CD4-positive, alpha-beta T cell (primary cell): ENCODE measurements at regions not wholly inside any gene's neighbourhood (a gene's known extent, or its start where the extent isn't known, plus 50 kb on each side); places are given as distances from the start of the nearest gene placed in this dataset.
A peak's percentile ranks its signal among the peaks of the same experiment; 100 is the strongest.

Experiments used
- ATAC-seq: fragments of 200-7000 bp; cut with Tn5 transposase; one replicate; pipeline ENCODE4 v1.10.0; 2022; ENCODE audit warnings: mild to moderate bottlenecking; ENCODE audit not compliant: poor library complexity
- CTCF ChIA-PET: fragments of 350-600 bp; sonication (Branson Sonifier 250); formaldehyde crosslinking; loops from one replicate; lab custom pipeline; 2021; ENCODE audit warnings: antibody characterized with exemption, inconsistent platforms; lab: Charles Lee
- POLR2A ChIA-PET: fragments of 350-600 bp; sonication (Branson Sonifier 250); formaldehyde crosslinking; loops from one replicate; lab custom pipeline; 2021; ENCODE audit warnings: antibody characterized with exemption, inconsistent platforms; lab: Charles Lee
- DNase-seq, 14 experiments: peaks; one replicate each; pipeline ENCODE4 v3.0.0-alpha.2; 2013 to 2020; ENCODE audit warnings: mixed read lengths in 2 of 14
- H3K27ac ChIP-seq, 2 donors: one replicate each; pipeline versions ENCODE4 v1.5.1 to v1.7.0; 2013; ENCODE audit warnings: low read length in 2 of 2, low read depth in 1 of 2, mild to moderate bottlenecking in 1 of 2
- H3K27me3 ChIP-seq, 2 experiments: 1 replicate in 1 of 2; 2 replicates in 1 of 2; pipeline versions ENCODE4 v1.6.1 to v1.7.0; 2013; ENCODE audit warnings: low read length in 2 of 2, control low read depth in 1 of 2, mild to moderate bottlenecking in 1 of 2, moderate library complexity in 1 of 2; ENCODE audit not compliant: insufficient read depth in 2 of 2, control insufficient read depth in 1 of 2
- H3K36me3 ChIP-seq: one replicate; pipeline ENCODE4 v1.6.1; 2013; ENCODE audit warnings: low read length, control low read depth; ENCODE audit not compliant: insufficient read depth
- H3K4me1 ChIP-seq: one replicate; pipeline ENCODE4 v1.6.1; 2013; ENCODE audit warnings: low read length, control low read depth; ENCODE audit not compliant: insufficient read depth
- H3K4me3 ChIP-seq: one replicate; pipeline ENCODE4 v1.5.1; 2013; ENCODE audit warnings: mild to moderate bottlenecking, low read length, moderate library complexity
- H3K9me3 ChIP-seq, 2 experiments: 1 replicate in 1 of 2; 2 replicates in 1 of 2; pipeline versions ENCODE4 v1.6.1 to v1.7.0; 2013; ENCODE audit warnings: low read length in 2 of 2, mild to moderate bottlenecking in 2 of 2, control low read depth in 1 of 2, moderate library complexity in 1 of 2; ENCODE audit not compliant: control insufficient read depth in 1 of 2, insufficient read depth in 1 of 2
- H3K27ac Mint-ChIP-seq: one replicate; pipeline ENCODE4 v1.8.0; 2020; ENCODE audit warnings: mixed read lengths
- H3K27me3 Mint-ChIP-seq: one replicate; pipeline ENCODE4 v1.8.0; 2021; ENCODE audit warnings: mixed read lengths
- H3K36me3 Mint-ChIP-seq: one replicate; pipeline ENCODE4 v1.8.0; 2021; ENCODE audit warnings: low read depth, mixed read lengths
- H3K4me1 Mint-ChIP-seq: one replicate; pipeline ENCODE4 v1.8.0; 2021; ENCODE audit warnings: low read depth, mixed read lengths
- H3K4me3 Mint-ChIP-seq: one replicate; pipeline ENCODE4 v1.8.0; 2020; ENCODE audit warnings: mild to moderate bottlenecking, mixed read lengths
- H3K9me3 Mint-ChIP-seq: one replicate; pipeline ENCODE4 v1.8.0; 2020; ENCODE audit warnings: mixed read lengths
- CTCF ChIP-seq: fragments of 200-600 bp; IDR thresholded peaks from one replicate; pipeline ENCODE4 v1.8.0; 2022; ENCODE audit warnings: antibody characterized with exemption, mild to moderate bottlenecking
- intact Hi-C, 2 experiments: fragments of 100-400 bp; cut with DNase I in 1 of 2; cut with micrococcal nuclease in 1 of 2; formaldehyde crosslinking; loops; one replicate each; pipeline versions ENCODE4 v1.15.1 to v1.9.0; 2023 to 2025; cut with DNase I, micrococcal nuclease

GRCh38 chrX:39304746-39305145, 503.5 kb downstream of the MID1IP1 start:
- Mint-ChIP-seq H3K27ac (no peak overlapping the region), H3K4me3 (no peak overlapping the region), H3K4me1 (peaks cover 33% of the 10 kb centered on the region), H3K36me3 (peaks cover 6% of the 10 kb centered on the region), H3K27me3 (no peaks in the 10 kb centered on the region), H3K9me3 (no peaks in the 10 kb centered on the region)
- Histone ChIP-seq H3K27me3 (no peaks in the 10 kb centered on the region), H3K4me3 (no peak overlapping the region), H3K9me3 (peaks cover 5 to 8% of the 10 kb centered on the region in 2 experiments), H3K4me1 (peaks cover 24% of the 10 kb centered on the region), H3K27ac (no peak overlapping the region), H3K36me3 (no peaks in the 10 kb centered on the region)
- POLR2A ChIA-PET: no interaction called here
- no peak for DNase-seq
- intact Hi-C loops: no loop called here
- no peak for TF ChIP-seq CTCF
- no peak for ATAC-seq
- CTCF ChIA-PET: no interaction called here

- Mint-ChIP-seq H3K9me3 (no peaks in the 10 kb centered on the region), H3K4me3 (no peak overlapping the region), H3K4me1 (peaks cover 60% of the 10 kb centered on the region), H3K27ac (peak overlapping the region; percentile 99), H3K27me3 (no peaks in the 10 kb centered on the region), H3K36me3 (peaks cover 6% of the 10 kb centered on the region)
- intact Hi-C loops: no loop called here
- H3K9me3 ChIP-seq: peaks cover 5 to 8% of the 10 kb centered on the region in 2 experiments
- peaks cover 50% of the 10 kb centered on the region for H3K4me1 ChIP-seq
- no peaks in the 10 kb centered on the region for H3K27me3 ChIP-seq
- no peak overlapping the region for H3K27ac ChIP-seq
- no peak overlapping the region for H3K4me3 ChIP-seq
- ATAC-seq: no peak
- DNase-seq: no peak
- no peaks in the 10 kb centered on the region for H3K36me3 ChIP-seq
- no peak for TF ChIP-seq CTCF
- ChIA-PET POLR2A (interaction anchor here (0.5 to 4.8 kb wide), 2 partner anchors 13 to 45 kb away, joined by 3 to 27 read pairs; no protein-coding TSS in a partner anchor), CTCF (no interaction called here)
Observed at GRCh38 chrX:39307488-39307887, 506.2 kb downstream of the MID1IP1 start.

GRCh38 chrX:39308126-39308525, 506.9 kb downstream of the MID1IP1 start:
- ChIA-PET POLR2A (interaction anchor here (1.2 to 4.8 kb wide), 2 partner anchors 12 to 19 kb away, joined by 3 to 27 read pairs; no protein-coding TSS in a partner anchor), CTCF (interaction anchor here (1.3 kb wide), 1 partner anchor 47 kb away, joined by 3 read pairs; no protein-coding TSS in a partner anchor)
- Mint-ChIP-seq H3K9me3 (no peaks in the 10 kb centered on the region), H3K4me1 (peaks cover 67% of the 10 kb centered on the region), H3K36me3 (peaks cover 6% of the 10 kb centered on the region), H3K4me3 (no peak overlapping the region), H3K27ac (peak overlapping the region; percentile 99), H3K27me3 (no peaks in the 10 kb centered on the region)
- Histone ChIP-seq H3K27me3 (no peaks in the 10 kb centered on the region), H3K4me3 (no peak overlapping the region), H3K9me3 (peaks cover under 1 to 3% of the 10 kb centered on the region in 2 experiments), H3K36me3 (no peaks in the 10 kb centered on the region), H3K4me1 (peaks cover 50% of the 10 kb centered on the region), H3K27ac (peak overlapping the region in 1 of 2 donors; percentile 85)
- no peak for TF ChIP-seq CTCF
- no peak for DNase-seq
- no peak for ATAC-seq
- intact Hi-C loops: loop anchor here in 1 of 2 experiments (2.0 kb wide), 1 partner anchor 19 kb away; no protein-coding TSS in a partner anchor
